A549 (cell line): ENCODE measurements at regions not wholly inside any gene's neighbourhood (a gene's known extent, or its start where the extent isn't known, plus 50 kb on each side); places are given as distances from the start of the nearest gene placed in this dataset.

ENCODE experiments used
- ATAC-seq, 2 experiments: fragments of 200-7000 bp in 1 of 2; fragments of >200 bp in 1 of 2; cut with Nextera tagmentation in 1 of 2; cut with Tn5 transposase in 1 of 2; 3 replicates each; pipeline versions ENCODE4 v1.8.0 to v1.9.1; 2018 to 2020; ENCODE audit warnings: mild to moderate bottlenecking in 1 of 2, moderate library complexity in 1 of 2
- CTCF ChIA-PET: fragments of 300-600 bp; sonication (Branson Sonifier 250); formaldehyde crosslinking; extraction: SDS; loops from one replicate; lab custom pipeline; 2021; ENCODE audit warnings: antibody characterized with exemption, inconsistent platforms; lab: Yijun Ruan, JAX
- POLR2A ChIA-PET: fragments of 350-600 bp; formaldehyde crosslinking; extraction: SDS; loops from one replicate; lab custom pipeline; 2021; ENCODE audit warnings: antibody characterized with exemption, inconsistent platforms; lab: Yijun Ruan, JAX
- DNase-seq, 2 experiments: peaks; one replicate each; pipeline versions ENCODE4 v3.0.0 to v3.0.0-alpha.2; 2011 to 2016; ENCODE audit warnings: low read depth in 1 of 2, low spot score in 1 of 2
- FAIRE-seq: peaks from 2 replicates; lab custom pipeline; 2011; peaks lifted over from hg19 to GRCh38; lab: Jason Lieb, UNC
- H3K27ac ChIP-seq, 2 experiments: fragments of >200 bp; sonication (Bioruptor Twin); formaldehyde crosslinking; 3 replicates each; pipeline ENCODE4 v1.5.1; 2016 to 2017
- H3K4me1 ChIP-seq: fragments of >200 bp; sonication (Bioruptor Twin); formaldehyde crosslinking; 3 replicates; pipeline ENCODE4 v1.6.1; 2016
- H3K4me2 ChIP-seq: fragments of >200 bp; sonication (Bioruptor Twin); formaldehyde crosslinking; 3 replicates; pipeline ENCODE4 v1.6.1; 2016
- H3K4me3 ChIP-seq: fragments of >200 bp; sonication (Bioruptor Twin); formaldehyde crosslinking; 3 replicates; pipeline ENCODE4 v1.5.1; 2016
- H3K9me3 ChIP-seq: fragments of >200 bp; sonication (Bioruptor Twin); formaldehyde crosslinking; 3 replicates; pipeline ENCODE4 v1.6.1; 2016
- CBX2 ChIP-seq: fragments of 200-600 bp; sonication (generic); IDR thresholded peaks from 2 replicates; pipeline ENCODE4 v1.6.1; 2016; ENCODE audit warnings: low read depth, mild to moderate bottlenecking, borderline replicate concordance
- EHMT2 ChIP-seq: fragments of 200-600 bp; sonication (generic); IDR thresholded peaks from 2 replicates; pipeline ENCODE4 v1.6.1; 2016; ENCODE audit warnings: antibody characterized with exemption, low read depth, mild to moderate bottlenecking, moderate library complexity
- EP300 ChIP-seq, 2 experiments: fragments of >200 bp; sonication (Bioruptor Twin); formaldehyde crosslinking; IDR thresholded peaks; 2 replicates in 1 of 2; 3 replicates in 1 of 2; pipeline ENCODE4 v1.6.1; 2016 to 2017
- ESRRA ChIP-seq: fragments of 150-350 bp; IDR thresholded peaks from 2 replicates; pipeline ENCODE4 v1.6.1; 2014; ENCODE audit warnings: mild to moderate bottlenecking, low read length, borderline replicate concordance
- FOXS1 ChIP-seq: fragments of 250-450 bp; sonication (Bioruptor Pico); IDR thresholded peaks from 2 replicates; pipeline ENCODE4 v1.5.0; 2020; ENCODE audit warnings: mild to moderate bottlenecking, moderate library complexity
- HEYL ChIP-seq: fragments of 250-450 bp; sonication (Bioruptor Pico); IDR thresholded peaks from 2 replicates; pipeline ENCODE4 v1.8.0; 2021; ENCODE audit warnings: mild to moderate bottlenecking, moderate library complexity
- HOXA7 ChIP-seq: fragments of 250-450 bp; sonication (Bioruptor Pico); IDR thresholded peaks from 2 replicates; pipeline ENCODE4 v1.5.0; 2020; ENCODE audit warnings: mild to moderate bottlenecking, moderate library complexity
- HOXB13 ChIP-seq: fragments of 250-450 bp; sonication (Bioruptor Pico); IDR thresholded peaks from 2 replicates; pipeline ENCODE4 v1.5.0; 2020; ENCODE audit warnings: low read depth, mild to moderate bottlenecking, moderate library complexity
- JUNB ChIP-seq: fragments of >200 bp; sonication (Bioruptor Twin); formaldehyde crosslinking; IDR thresholded peaks from 2 replicates; pipeline ENCODE4 v1.6.1; 2016
- KDM1A ChIP-seq: fragments of 200-600 bp; sonication (generic); IDR thresholded peaks from 2 replicates; pipeline ENCODE4 v1.6.1; 2016; ENCODE audit warnings: low read depth, mild to moderate bottlenecking
- KDM5A ChIP-seq: fragments of 200-600 bp; sonication (generic); IDR thresholded peaks from 2 replicates; pipeline ENCODE4 v1.6.1; 2016; ENCODE audit warnings: antibody characterized with exemption, mild to moderate bottlenecking
- MYC ChIP-seq: IDR thresholded peaks from 2 replicates; pipeline ENCODE4 v1.6.1; 2012; ENCODE audit warnings: mild to moderate bottlenecking, inconsistent platforms, low read length, improper control_type of control experiment, borderline replicate concordance
- NR3C1 ChIP-seq: fragments of >200 bp; sonication (Bioruptor Twin); formaldehyde crosslinking; IDR thresholded peaks from 3 replicates; pipeline ENCODE4 v1.6.1; 2017
- POLR2A ChIP-seq: IDR thresholded peaks from 2 replicates; pipeline ENCODE4 v1.6.1; 2012; ENCODE audit warnings: mild to moderate bottlenecking, low read length
- POLR2AphosphoS2 ChIP-seq: conservative IDR thresholded peaks from 2 replicates; pipeline ENCODE4 v1.6.1; 2012; ENCODE audit warnings: low read length, improper control_type of control experiment, inconsistent platforms
- SREBF2 ChIP-seq: fragments of 450-650 bp; IDR thresholded peaks from 2 replicates; pipeline ENCODE4 v1.6.1; 2014; ENCODE audit warnings: mild to moderate bottlenecking, moderate library complexity
- ZC3H11A ChIP-seq: fragments of 450-650 bp; IDR thresholded peaks from 2 replicates; pipeline ENCODE4 v1.6.1; 2014; ENCODE audit warnings: antibody characterized with exemption, mild to moderate bottlenecking
- ZFP36 ChIP-seq: fragments of 450-650 bp; IDR thresholded peaks from 2 replicates; pipeline ENCODE4 v1.6.1; 2014; ENCODE audit warnings: borderline replicate concordance; ENCODE audit not compliant: partially characterized antibody
- ZNF302 ChIP-seq: fragments of 250-450 bp; sonication (Bioruptor Pico); IDR thresholded peaks from 2 replicates; pipeline ENCODE4 v1.9.0; 2021; ENCODE audit warnings: inconsistent platforms, mild to moderate bottlenecking, moderate library complexity
- WGBS: methylation state at CpG from one replicate; pipeline ENCODE4 v1.1.6; 2017; ENCODE audit errors: missing lambda C conversion rate; 5-methylcytosine and 5-hydroxymethylcytosine counted together
- TF ChIP-seq, protein P1 (sequence below): IDR thresholded peaks from 2 replicates; pipeline ENCODE4 v1.6.1; 2012
- TF ChIP-seq, protein P2 (sequence below): IDR thresholded peaks from 2 replicates; pipeline ENCODE4 v1.6.1; 2012
- TF ChIP-seq, protein P3 (sequence below): fragments of 200-600 bp; sonication (generic); IDR thresholded peaks from 2 replicates; pipeline ENCODE4 v1.6.1; 2016; ENCODE audit warnings: antibody characterized with exemption, mild to moderate bottlenecking, moderate library complexity
- TF ChIP-seq, protein P4 (sequence below): fragments of 150-350 bp; IDR thresholded peaks from 2 replicates; pipeline ENCODE4 v1.6.1; 2014; ENCODE audit warnings: low read depth, mild to moderate bottlenecking, low read length
- TF ChIP-seq, protein P5 (sequence below): fragments of >200 bp; sonication (Bioruptor Twin); formaldehyde crosslinking; IDR thresholded peaks from 3 replicates; pipeline ENCODE4 v1.6.1; 2016

DNA sequence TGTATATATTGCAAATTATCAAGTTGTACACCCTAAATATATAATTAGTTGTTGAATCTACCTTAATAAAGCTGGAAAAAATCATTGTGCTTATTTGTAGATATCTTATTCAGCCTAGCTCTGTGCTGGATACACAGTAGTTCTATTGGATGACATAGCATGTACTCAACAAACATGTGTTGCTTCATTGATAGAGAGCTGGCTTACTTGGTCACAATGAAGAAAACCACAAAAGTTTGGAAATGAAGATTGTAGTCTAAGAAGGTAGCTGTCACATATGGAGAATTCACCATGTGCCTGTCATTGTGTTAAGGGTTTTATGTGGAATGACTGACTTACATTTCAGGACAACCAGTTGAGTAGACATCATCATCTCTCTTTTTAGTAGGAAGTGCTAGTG, 278.9 kb downstream of the LMO7 start:
- H3K9me3 ChIP-seq: no peaks in the 10 kb centered on the region
- DNase-seq: no peak
- no peak for ATAC-seq
- POLR2A ChIA-PET: no interaction called here
- TF ChIP-seq ZC3H11A (no peak), KDM5A (no peak), JUNB (no peak), HOXA7 (CRISPR knock-in tag) (no peak), POLR2A (no peak), HEYL (CRISPR knock-in tag) (no peak), EHMT2 (no peak), ZFP36 (no peak)
- TF ChIP-seq, protein P1, sequence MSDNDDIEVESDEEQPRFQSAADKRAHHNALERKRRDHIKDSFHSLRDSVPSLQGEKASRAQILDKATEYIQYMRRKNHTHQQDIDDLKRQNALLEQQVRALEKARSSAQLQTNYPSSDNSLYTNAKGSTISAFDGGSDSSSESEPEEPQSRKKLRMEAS: no peak
- TF ChIP-seq, protein P2, sequence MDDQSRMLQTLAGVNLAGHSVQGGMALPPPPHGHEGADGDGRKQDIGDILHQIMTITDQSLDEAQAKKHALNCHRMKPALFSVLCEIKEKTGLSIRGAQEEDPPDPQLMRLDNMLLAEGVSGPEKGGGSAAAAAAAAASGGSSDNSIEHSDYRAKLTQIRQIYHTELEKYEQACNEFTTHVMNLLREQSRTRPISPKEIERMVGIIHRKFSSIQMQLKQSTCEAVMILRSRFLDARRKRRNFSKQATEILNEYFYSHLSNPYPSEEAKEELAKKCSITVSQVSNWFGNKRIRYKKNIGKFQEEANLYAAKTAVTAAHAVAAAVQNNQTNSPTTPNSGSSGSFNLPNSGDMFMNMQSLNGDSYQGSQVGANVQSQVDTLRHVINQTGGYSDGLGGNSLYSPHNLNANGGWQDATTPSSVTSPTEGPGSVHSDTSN: no peak
- TF ChIP-seq, protein P3, sequence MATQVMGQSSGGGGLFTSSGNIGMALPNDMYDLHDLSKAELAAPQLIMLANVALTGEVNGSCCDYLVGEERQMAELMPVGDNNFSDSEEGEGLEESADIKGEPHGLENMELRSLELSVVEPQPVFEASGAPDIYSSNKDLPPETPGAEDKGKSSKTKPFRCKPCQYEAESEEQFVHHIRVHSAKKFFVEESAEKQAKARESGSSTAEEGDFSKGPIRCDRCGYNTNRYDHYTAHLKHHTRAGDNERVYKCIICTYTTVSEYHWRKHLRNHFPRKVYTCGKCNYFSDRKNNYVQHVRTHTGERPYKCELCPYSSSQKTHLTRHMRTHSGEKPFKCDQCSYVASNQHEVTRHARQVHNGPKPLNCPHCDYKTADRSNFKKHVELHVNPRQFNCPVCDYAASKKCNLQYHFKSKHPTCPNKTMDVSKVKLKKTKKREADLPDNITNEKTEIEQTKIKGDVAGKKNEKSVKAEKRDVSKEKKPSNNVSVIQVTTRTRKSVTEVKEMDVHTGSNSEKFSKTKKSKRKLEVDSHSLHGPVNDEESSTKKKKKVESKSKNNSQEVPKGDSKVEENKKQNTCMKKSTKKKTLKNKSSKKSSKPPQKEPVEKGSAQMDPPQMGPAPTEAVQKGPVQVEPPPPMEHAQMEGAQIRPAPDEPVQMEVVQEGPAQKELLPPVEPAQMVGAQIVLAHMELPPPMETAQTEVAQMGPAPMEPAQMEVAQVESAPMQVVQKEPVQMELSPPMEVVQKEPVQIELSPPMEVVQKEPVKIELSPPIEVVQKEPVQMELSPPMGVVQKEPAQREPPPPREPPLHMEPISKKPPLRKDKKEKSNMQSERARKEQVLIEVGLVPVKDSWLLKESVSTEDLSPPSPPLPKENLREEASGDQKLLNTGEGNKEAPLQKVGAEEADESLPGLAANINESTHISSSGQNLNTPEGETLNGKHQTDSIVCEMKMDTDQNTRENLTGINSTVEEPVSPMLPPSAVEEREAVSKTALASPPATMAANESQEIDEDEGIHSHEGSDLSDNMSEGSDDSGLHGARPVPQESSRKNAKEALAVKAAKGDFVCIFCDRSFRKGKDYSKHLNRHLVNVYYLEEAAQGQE: no peak
- TF ChIP-seq, protein P4, sequence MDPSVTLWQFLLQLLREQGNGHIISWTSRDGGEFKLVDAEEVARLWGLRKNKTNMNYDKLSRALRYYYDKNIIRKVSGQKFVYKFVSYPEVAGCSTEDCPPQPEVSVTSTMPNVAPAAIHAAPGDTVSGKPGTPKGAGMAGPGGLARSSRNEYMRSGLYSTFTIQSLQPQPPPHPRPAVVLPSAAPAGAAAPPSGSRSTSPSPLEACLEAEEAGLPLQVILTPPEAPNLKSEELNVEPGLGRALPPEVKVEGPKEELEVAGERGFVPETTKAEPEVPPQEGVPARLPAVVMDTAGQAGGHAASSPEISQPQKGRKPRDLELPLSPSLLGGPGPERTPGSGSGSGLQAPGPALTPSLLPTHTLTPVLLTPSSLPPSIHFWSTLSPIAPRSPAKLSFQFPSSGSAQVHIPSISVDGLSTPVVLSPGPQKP: no peak
- no peak overlapping the region for H3K27ac ChIP-seq
- no peak overlapping the region for H3K4me2 ChIP-seq
- no peak for FAIRE-seq
- CTCF ChIA-PET: interaction anchor here (1.5 kb wide), 1 partner anchor 219 kb away, joined by 4 read pairs; no protein-coding TSS in a partner anchor
- H3K4me3 ChIP-seq: no peak overlapping the region
- no peaks in the 10 kb centered on the region for H3K4me1 ChIP-seq

DNA sequence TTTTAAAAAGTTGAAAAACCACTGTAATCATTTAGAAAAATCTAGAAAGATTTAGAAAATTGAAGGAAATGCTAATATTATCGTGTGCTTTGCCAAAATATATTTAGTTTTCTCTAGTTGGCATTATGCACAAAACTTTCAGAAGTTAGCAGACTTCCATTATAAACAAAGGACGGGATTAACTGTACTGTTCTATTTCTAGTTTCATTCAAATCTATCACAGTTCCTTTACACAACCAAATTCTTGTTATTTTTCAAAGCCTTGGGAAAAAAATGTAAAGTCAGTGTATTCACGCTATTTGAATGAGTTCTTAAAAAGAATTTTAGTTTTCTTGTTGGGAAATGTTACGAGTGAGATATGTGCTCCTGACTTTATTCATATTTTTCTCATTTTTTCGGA, 277.8 kb downstream of the LMO7 start:
- no peak overlapping the region for H3K27ac ChIP-seq
- H3K4me3 ChIP-seq: no peak overlapping the region
- H3K9me3 ChIP-seq: no peaks in the 10 kb centered on the region
- no peak for ATAC-seq
- no peaks in the 10 kb centered on the region for H3K4me1 ChIP-seq
- no peak overlapping the region for H3K4me2 ChIP-seq
- 65% methylated on average over 5 of the region's 5 CpGs for WGBS
- POLR2A ChIA-PET: no interaction called here
- FAIRE-seq: no peak
- no peak for DNase-seq
- CTCF ChIA-PET: interaction anchor here (1.5 kb wide), 1 partner anchor 218 kb away, joined by 4 read pairs; no protein-coding TSS in a partner anchor
- TF ChIP-seq, protein P4: no peak
- TF ChIP-seq CBX2 (no peak), NR3C1 (no peak), MYC (no peak), FOXS1 (CRISPR knock-in tag) (no peak), ESRRA (no peak), EP300 (IDR thresholded peaks at IDR 0.05) (no peak), ZNF302 (CRISPR knock-in tag) (no peak), HOXB13 (CRISPR knock-in tag) (no peak), KDM1A (no peak), POLR2AphosphoS2 (no peak), SREBF2 (no peak)
- TF ChIP-seq, protein P3: no peak
- TF ChIP-seq, protein P5, sequence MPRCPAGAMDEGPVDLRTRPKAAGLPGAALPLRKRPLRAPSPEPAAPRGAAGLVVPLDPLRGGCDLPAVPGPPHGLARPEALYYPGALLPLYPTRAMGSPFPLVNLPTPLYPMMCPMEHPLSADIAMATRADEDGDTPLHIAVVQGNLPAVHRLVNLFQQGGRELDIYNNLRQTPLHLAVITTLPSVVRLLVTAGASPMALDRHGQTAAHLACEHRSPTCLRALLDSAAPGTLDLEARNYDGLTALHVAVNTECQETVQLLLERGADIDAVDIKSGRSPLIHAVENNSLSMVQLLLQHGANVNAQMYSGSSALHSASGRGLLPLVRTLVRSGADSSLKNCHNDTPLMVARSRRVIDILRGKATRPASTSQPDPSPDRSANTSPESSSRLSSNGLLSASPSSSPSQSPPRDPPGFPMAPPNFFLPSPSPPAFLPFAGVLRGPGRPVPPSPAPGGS: no peak
